Neural cell (in vitro differentiated cells): ENCODE measurements at regions not wholly inside any gene's neighbourhood (a gene's known extent, or its start where the extent isn't known, plus 50 kb on each side); places are given as distances from the start of the nearest gene placed in this dataset.

Source experiments
- CTCF ChIP-seq: fragments of 450-650 bp; IDR thresholded peaks from 2 replicates; pipeline ENCODE4 v1.5.1; 2014; ENCODE audit warnings: antibody characterized with exemption, mild to moderate bottlenecking, moderate library complexity; ENCODE audit not compliant: poor library complexity, severe bottlenecking
- MXI1 ChIP-seq: fragments of 450-650 bp; conservative IDR thresholded peaks from 2 replicates; pipeline ENCODE4 v1.6.1; 2014; ENCODE audit warnings: antibody characterized with exemption, mild to moderate bottlenecking; ENCODE audit not compliant: poor library complexity, severe bottlenecking
- POLR2AphosphoS5 ChIP-seq: IDR thresholded peaks from 2 replicates; pipeline ENCODE4 v1.6.1; 2012
- SMC3 ChIP-seq: fragments of 450-650 bp; conservative IDR thresholded peaks from 2 replicates; pipeline ENCODE4 v1.6.1; 2014; ENCODE audit warnings: antibody characterized with exemption, mild to moderate bottlenecking, moderate library complexity; ENCODE audit not compliant: poor library complexity
- TAF1 ChIP-seq: IDR thresholded peaks from 2 replicates; pipeline ENCODE4 v1.6.1; 2012; ENCODE audit warnings: low read depth

- TF ChIP-seq CTCF (no peak), SMC3 (no peak), TAF1 (no peak), MXI1 (no peak), POLR2AphosphoS5 (no peak)
Measured at GRCh38 chrX:20477219-20477618, 210.5 kb upstream of the RPS6KA3 start.
